A549 (cell line): ENCODE measurements at regions not wholly inside any gene's neighbourhood (a gene's known extent, or its start where the extent isn't known, plus 50 kb on each side); places are given as distances from the start of the nearest gene placed in this dataset.

Source experiments
- ATAC-seq, 2 experiments: fragments of 200-7000 bp in 1 of 2; fragments of >200 bp in 1 of 2; cut with Nextera tagmentation in 1 of 2; cut with Tn5 transposase in 1 of 2; 3 replicates each; pipeline versions ENCODE4 v1.8.0 to v1.9.1; 2018 to 2020; ENCODE audit warnings: mild to moderate bottlenecking in 1 of 2, moderate library complexity in 1 of 2
- CTCF ChIA-PET: fragments of 300-600 bp; sonication (Branson Sonifier 250); formaldehyde crosslinking; extraction: SDS; loops from one replicate; lab custom pipeline; 2021; ENCODE audit warnings: antibody characterized with exemption, inconsistent platforms; lab: Yijun Ruan, JAX
- POLR2A ChIA-PET: fragments of 350-600 bp; formaldehyde crosslinking; extraction: SDS; loops from one replicate; lab custom pipeline; 2021; ENCODE audit warnings: antibody characterized with exemption, inconsistent platforms; lab: Yijun Ruan, JAX
- DNase-seq, 2 experiments: peaks; one replicate each; pipeline versions ENCODE4 v3.0.0 to v3.0.0-alpha.2; 2011 to 2016; ENCODE audit warnings: low read depth in 1 of 2, low spot score in 1 of 2
- FAIRE-seq: peaks from 2 replicates; lab custom pipeline; 2011; peaks lifted over from hg19 to GRCh38; lab: Jason Lieb, UNC
- H3K27ac ChIP-seq, 2 experiments: fragments of >200 bp; sonication (Bioruptor Twin); formaldehyde crosslinking; 3 replicates each; pipeline ENCODE4 v1.5.1; 2016 to 2017
- H3K4me1 ChIP-seq: fragments of >200 bp; sonication (Bioruptor Twin); formaldehyde crosslinking; 3 replicates; pipeline ENCODE4 v1.6.1; 2016
- H3K4me2 ChIP-seq: fragments of >200 bp; sonication (Bioruptor Twin); formaldehyde crosslinking; 3 replicates; pipeline ENCODE4 v1.6.1; 2016
- H3K4me3 ChIP-seq: fragments of >200 bp; sonication (Bioruptor Twin); formaldehyde crosslinking; 3 replicates; pipeline ENCODE4 v1.5.1; 2016
- H3K9me3 ChIP-seq: fragments of >200 bp; sonication (Bioruptor Twin); formaldehyde crosslinking; 3 replicates; pipeline ENCODE4 v1.6.1; 2016
- BCL3 ChIP-seq: fragments of >200 bp; sonication (Bioruptor Twin); formaldehyde crosslinking; IDR thresholded peaks from 3 replicates; pipeline ENCODE4 v1.6.1; 2016
- CBX2 ChIP-seq: fragments of 200-600 bp; sonication (generic); IDR thresholded peaks from 2 replicates; pipeline ENCODE4 v1.6.1; 2016; ENCODE audit warnings: low read depth, mild to moderate bottlenecking, borderline replicate concordance
- CEBPB ChIP-seq, 2 experiments: fragments of >200 bp in 1 of 2; sonication (Bioruptor Twin) in 1 of 2; formaldehyde crosslinking in 1 of 2; IDR thresholded peaks; 2 replicates each; pipeline ENCODE4 v1.6.1; 2012 to 2016
- EHF ChIP-seq: fragments of 250-450 bp; sonication (Bioruptor Pico); IDR thresholded peaks from 2 replicates; pipeline ENCODE4 v1.5.0; 2020; ENCODE audit warnings: mild to moderate bottlenecking
- EHMT2 ChIP-seq: fragments of 200-600 bp; sonication (generic); IDR thresholded peaks from 2 replicates; pipeline ENCODE4 v1.6.1; 2016; ENCODE audit warnings: antibody characterized with exemption, low read depth, mild to moderate bottlenecking, moderate library complexity
- ESRRA ChIP-seq: fragments of 150-350 bp; IDR thresholded peaks from 2 replicates; pipeline ENCODE4 v1.6.1; 2014; ENCODE audit warnings: mild to moderate bottlenecking, low read length, borderline replicate concordance
- FOSB ChIP-seq: fragments of 250-450 bp; sonication (Bioruptor Pico); IDR thresholded peaks from 2 replicates; pipeline ENCODE4 v1.5.0; 2020; ENCODE audit warnings: mild to moderate bottlenecking, moderate library complexity
- HES2 ChIP-seq: fragments of >200 bp; sonication (Bioruptor Twin); formaldehyde crosslinking; IDR thresholded peaks from 2 replicates; pipeline ENCODE4 v1.6.1; 2016
- HMGXB4 ChIP-seq: fragments of 250-450 bp; sonication (Bioruptor Pico); IDR thresholded peaks from 2 replicates; pipeline ENCODE4 v1.5.0; 2021; ENCODE audit warnings: mild to moderate bottlenecking, moderate library complexity, borderline replicate concordance
- HOXA7 ChIP-seq: fragments of 250-450 bp; sonication (Bioruptor Pico); IDR thresholded peaks from 2 replicates; pipeline ENCODE4 v1.5.0; 2020; ENCODE audit warnings: mild to moderate bottlenecking, moderate library complexity
- KDM1A ChIP-seq: fragments of 200-600 bp; sonication (generic); IDR thresholded peaks from 2 replicates; pipeline ENCODE4 v1.6.1; 2016; ENCODE audit warnings: low read depth, mild to moderate bottlenecking
- MYC ChIP-seq: IDR thresholded peaks from 2 replicates; pipeline ENCODE4 v1.6.1; 2012; ENCODE audit warnings: mild to moderate bottlenecking, inconsistent platforms, low read length, improper control_type of control experiment, borderline replicate concordance
- POLR2A ChIP-seq: IDR thresholded peaks from 2 replicates; pipeline ENCODE4 v1.6.1; 2012; ENCODE audit warnings: mild to moderate bottlenecking, low read length
- RAD21 ChIP-seq, 2 experiments: fragments of >200 bp in 1 of 2; sonication (Bioruptor Twin) in 1 of 2; formaldehyde crosslinking in 1 of 2; IDR thresholded peaks in 1 of 2; conservative IDR thresholded peaks in 1 of 2; 2 replicates in 1 of 2; 3 replicates in 1 of 2; pipeline ENCODE4 v1.6.1; 2012 to 2018; ENCODE audit warnings: inconsistent platforms in 1 of 2
- RCOR1 ChIP-seq: fragments of 150-350 bp; IDR thresholded peaks from 2 replicates; pipeline ENCODE4 v1.6.1; 2014; ENCODE audit warnings: antibody characterized with exemption, low read length, low read depth
- SMC3 ChIP-seq: fragments of >200 bp; sonication (Bioruptor Twin); formaldehyde crosslinking; IDR thresholded peaks from 3 replicates; pipeline ENCODE4 v1.6.1; 2018; ENCODE audit warnings: inconsistent platforms
- SREBF2 ChIP-seq: fragments of 450-650 bp; IDR thresholded peaks from 2 replicates; pipeline ENCODE4 v1.6.1; 2014; ENCODE audit warnings: mild to moderate bottlenecking, moderate library complexity
- TP53 ChIP-seq: fragments of 250-450 bp; sonication (Bioruptor Pico); IDR thresholded peaks from 2 replicates; pipeline ENCODE4 v1.5.0; 2021; ENCODE audit warnings: mild to moderate bottlenecking, moderate library complexity
- ZSCAN20 ChIP-seq: fragments of 250-450 bp; sonication (Bioruptor Pico); IDR thresholded peaks from 2 replicates; pipeline ENCODE4 v1.8.0; 2022; ENCODE audit warnings: mild to moderate bottlenecking, moderate library complexity
- WGBS: methylation state at CpG from one replicate; pipeline ENCODE4 v1.1.6; 2017; ENCODE audit errors: missing lambda C conversion rate; 5-methylcytosine and 5-hydroxymethylcytosine counted together
- TF ChIP-seq, protein P1 (sequence below): fragments of 150-350 bp; IDR thresholded peaks from 2 replicates; pipeline ENCODE4 v1.6.1; 2014; ENCODE audit warnings: low read depth, mild to moderate bottlenecking, low read length

GRCh38 chr6:168371618-168371980, 52.0 kb upstream of the DACT2 start:
- WGBS, result 86% methylated on average over 2 of the region's 6 CpGs

GRCh38 chr6:168371981-168372711, 52.6 kb upstream of the DACT2 start:
- ATAC-seq (no peak), FAIRE-seq (no peak), DNase-seq (no peak)
- no peak for TF ChIP-seq RCOR1
- TF ChIP-seq, protein P1, sequence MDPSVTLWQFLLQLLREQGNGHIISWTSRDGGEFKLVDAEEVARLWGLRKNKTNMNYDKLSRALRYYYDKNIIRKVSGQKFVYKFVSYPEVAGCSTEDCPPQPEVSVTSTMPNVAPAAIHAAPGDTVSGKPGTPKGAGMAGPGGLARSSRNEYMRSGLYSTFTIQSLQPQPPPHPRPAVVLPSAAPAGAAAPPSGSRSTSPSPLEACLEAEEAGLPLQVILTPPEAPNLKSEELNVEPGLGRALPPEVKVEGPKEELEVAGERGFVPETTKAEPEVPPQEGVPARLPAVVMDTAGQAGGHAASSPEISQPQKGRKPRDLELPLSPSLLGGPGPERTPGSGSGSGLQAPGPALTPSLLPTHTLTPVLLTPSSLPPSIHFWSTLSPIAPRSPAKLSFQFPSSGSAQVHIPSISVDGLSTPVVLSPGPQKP, result no peak
- TF ChIP-seq TP53, result no peak
- no peak for TF ChIP-seq ESRRA
- no peak for TF ChIP-seq POLR2A
- TF ChIP-seq EHF, result no peak
- TF ChIP-seq KDM1A, result no peak
- TF ChIP-seq HES2, result no peak
- TF ChIP-seq MYC, result no peak
- TF ChIP-seq CEBPB (IDR thresholded peaks at IDR 0.05), result no peak
- no peak for TF ChIP-seq SMC3
- TF ChIP-seq RAD21 (conservative IDR thresholded peaks at IDR 0.05 in 1 of 2, IDR thresholded peaks at IDR 0.05 in 1 of 2), result no peak
- no peak for TF ChIP-seq HOXA7 (CRISPR knock-in tag)
- no peak for TF ChIP-seq CBX2
- no peak for TF ChIP-seq EHMT2
- TF ChIP-seq HMGXB4 (CRISPR knock-in tag), result no peak
- no peak for TF ChIP-seq SREBF2
- no peak for TF ChIP-seq FOSB (CRISPR knock-in tag)
- no peak for TF ChIP-seq ZSCAN20 (CRISPR knock-in tag)
- ChIA-PET CTCF (interaction anchor here (1.0 to 3.1 kb wide), 4 partner anchors 60 to 512 kb away, joined by 3 to 34 read pairs (median 18); no protein-coding TSS in a partner anchor), POLR2A (no interaction called here)
- H3K4me2 ChIP-seq, result no peak overlapping the region
- H3K4me3 ChIP-seq, result no peak overlapping the region
- no peaks in the 10 kb centered on the region for H3K4me1 ChIP-seq
- 77% methylated on average over 8 of the region's 21 CpGs for WGBS
- H3K27ac ChIP-seq, result no peak overlapping the region
- no peaks in the 10 kb centered on the region for H3K9me3 ChIP-seq

More at GRCh38 chr6:168371618-168371980, 52.0 kb upstream of the DACT2 start:
- H3K9me3 ChIP-seq, result no peaks in the 10 kb centered on the region
- no peaks in the 10 kb centered on the region for H3K4me1 ChIP-seq
- DNase-seq, result no peak
- H3K4me2 ChIP-seq, result no peak overlapping the region
- H3K4me3 ChIP-seq, result no peak overlapping the region
- ATAC-seq, result no peak
- no peak for FAIRE-seq
- CTCF ChIA-PET, result interaction anchor here (0.6 to 3.1 kb wide), 10 partner anchors 16 to 1480 kb away, joined by 3 to 34 read pairs (median 4); no protein-coding TSS in a partner anchor
- no peak for TF ChIP-seq BCL3
- TF ChIP-seq, all 56 proteins: peak for 0
- POLR2A ChIA-PET, result no interaction called here
- no peak overlapping the region for H3K27ac ChIP-seq
